PC-9 (cell line): ENCODE measurements at regions not wholly inside any gene's neighbourhood (a gene's known extent, or its start where the extent isn't known, plus 50 kb on each side); places are given as distances from the start of the nearest gene placed in this dataset.

Experiments used
- BruUV-seq: library from RNA; stranded (reverse); fragments of 400-500 nt; replicated peaks from 2 replicates; lab custom pipeline; 2021; lab: Mats Ljungman, UMichigan
- CTCF ChIA-PET: fragments of 300-600 bp; sonication (Branson Sonifier 250); formaldehyde crosslinking; loops from one replicate; lab custom pipeline; 2022; ENCODE audit warnings: antibody characterized with exemption; lab: Charles Lee
- POLR2A ChIA-PET: fragments of 300-600 bp; sonication (Branson Sonifier 250); formaldehyde crosslinking; loops from one replicate; lab custom pipeline; 2022; ENCODE audit warnings: antibody characterized with exemption; ENCODE audit not compliant: unreplicated experiment; lab: Charles Lee
- DNase-seq, 2 experiments: peaks; one replicate each; pipeline versions ENCODE4 v3.0.0 to v3.0.0-alpha.2; 2015 to 2022; ENCODE audit warnings: mixed read lengths in 1 of 2
- H2AFZ ChIP-seq: fragments of 200-600 bp; sonication (generic); 2 replicates; pipeline ENCODE4 v1.8.1; 2017; ENCODE audit warnings: antibody characterized with exemption
- H3F3A ChIP-seq: fragments of 200-600 bp; sonication (generic); 2 replicates; pipeline ENCODE4 v1.8.1; 2017; ENCODE audit warnings: antibody characterized with exemption, mild to moderate bottlenecking, low read depth; ENCODE audit not compliant: insufficient read depth
- H3K27ac ChIP-seq: fragments of 200-600 bp; sonication (generic); 2 replicates; pipeline ENCODE4 v1.6.1; 2016; ENCODE audit warnings: mixed run types
- H3K27me3 ChIP-seq: fragments of 200-600 bp; sonication (generic); 2 replicates; pipeline ENCODE4 v1.6.1; 2016; ENCODE audit warnings: low read depth, mixed run types; ENCODE audit not compliant: insufficient read depth
- H3K36me3 ChIP-seq: fragments of 200-600 bp; sonication (generic); 2 replicates; pipeline ENCODE4 v1.6.1; 2016; ENCODE audit warnings: low read depth, mixed run types
- H3K4me1 ChIP-seq: fragments of 200-600 bp; sonication (generic); replicated peaks from 2 replicates; pipeline ENCODE4 v1.6.1; 2016; ENCODE audit warnings: mixed run types; ENCODE audit not compliant: insufficient read depth
- H3K4me2 ChIP-seq: fragments of 200-600 bp; sonication (generic); 2 replicates; pipeline ENCODE4 v1.6.1; 2017; ENCODE audit warnings: mixed run types
- H3K4me3 ChIP-seq: fragments of 200-600 bp; sonication (generic); 2 replicates; pipeline ENCODE4 v1.6.1; 2016; ENCODE audit warnings: mixed run types
- H3K79me2 ChIP-seq: fragments of 200-600 bp; sonication (generic); 2 replicates; pipeline ENCODE4 v1.6.1; 2017; ENCODE audit warnings: low read depth, mixed run types
- H3K9me2 ChIP-seq: fragments of 200-600 bp; sonication (generic); 2 replicates; pipeline ENCODE4 v1.8.1; 2017; ENCODE audit warnings: mild to moderate bottlenecking; ENCODE audit not compliant: insufficient read depth
- H3K9me3 ChIP-seq: fragments of 200-600 bp; sonication (generic); 2 replicates; pipeline ENCODE4 v1.8.1; 2016; ENCODE audit warnings: low read depth; ENCODE audit not compliant: insufficient read depth
- H4K20me1 ChIP-seq: fragments of 200-600 bp; sonication (generic); 2 replicates; pipeline ENCODE4 v1.8.1; 2017; ENCODE audit not compliant: insufficient read depth
- EZH2 ChIP-seq: fragments of 200-600 bp; sonication (generic); IDR thresholded peaks from 2 replicates; pipeline ENCODE4 v1.8.0; 2017; ENCODE audit warnings: antibody characterized with exemption, low read depth
- intact Hi-C: fragments of 100-400 bp; cut with micrococcal nuclease; formaldehyde crosslinking; loops from one replicate; pipeline ENCODE4 v1.10.0; 2022; ENCODE audit not compliant: unreplicated experiment
- TF ChIP-seq, protein P1 (sequence below): fragments of 200-600 bp; sonication (generic); conservative IDR thresholded peaks from 2 replicates; pipeline ENCODE4 v1.6.1; 2017; ENCODE audit warnings: mixed run types, antibody characterized with exemption, mild to moderate bottlenecking, moderate library complexity

DNA sequence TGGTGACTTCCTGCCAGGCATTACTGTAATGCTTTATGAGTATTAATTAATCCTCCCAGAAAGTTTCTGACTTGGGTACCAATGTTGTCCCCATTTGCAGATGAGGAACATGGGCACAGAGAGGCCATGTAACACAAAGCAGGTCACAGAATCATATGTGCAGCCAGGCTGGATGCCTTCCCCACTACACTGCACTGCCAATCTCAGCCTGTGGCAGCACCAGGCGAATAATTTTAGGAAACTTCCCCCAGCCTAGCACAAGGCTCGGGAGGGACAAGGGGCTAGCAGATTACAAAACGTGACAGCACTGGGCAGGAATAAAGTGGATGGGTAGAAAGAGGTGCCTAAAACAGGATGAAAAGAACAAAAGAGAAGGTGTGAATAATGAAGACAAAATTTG lies 331.7 kb upstream of the PROX1 start:
- Histone ChIP-seq H2AFZ (no peak overlapping the region), H3K36me3 (no peaks in the 10 kb centered on the region), H3F3A (no peaks in the 10 kb centered on the region), H3K27ac (no peak overlapping the region), H3K4me2 (no peak overlapping the region), H3K9me3 (no peaks in the 10 kb centered on the region), H3K27me3 (no peaks in the 10 kb centered on the region), H4K20me1 (no peaks in the 10 kb centered on the region), H3K4me3 (no peak overlapping the region), H3K4me1 (peaks cover 13% of the 10 kb centered on the region), H3K9me2 (no peaks in the 10 kb centered on the region), H3K79me2 (no peaks in the 10 kb centered on the region)
- DNase-seq, result no peak
- POLR2A ChIA-PET, result no interaction called here
- CTCF ChIA-PET, result no interaction called here
- intact Hi-C loops, result no loop called here
- no TSS peak for BruUV-seq
- TF ChIP-seq, protein P1, sequence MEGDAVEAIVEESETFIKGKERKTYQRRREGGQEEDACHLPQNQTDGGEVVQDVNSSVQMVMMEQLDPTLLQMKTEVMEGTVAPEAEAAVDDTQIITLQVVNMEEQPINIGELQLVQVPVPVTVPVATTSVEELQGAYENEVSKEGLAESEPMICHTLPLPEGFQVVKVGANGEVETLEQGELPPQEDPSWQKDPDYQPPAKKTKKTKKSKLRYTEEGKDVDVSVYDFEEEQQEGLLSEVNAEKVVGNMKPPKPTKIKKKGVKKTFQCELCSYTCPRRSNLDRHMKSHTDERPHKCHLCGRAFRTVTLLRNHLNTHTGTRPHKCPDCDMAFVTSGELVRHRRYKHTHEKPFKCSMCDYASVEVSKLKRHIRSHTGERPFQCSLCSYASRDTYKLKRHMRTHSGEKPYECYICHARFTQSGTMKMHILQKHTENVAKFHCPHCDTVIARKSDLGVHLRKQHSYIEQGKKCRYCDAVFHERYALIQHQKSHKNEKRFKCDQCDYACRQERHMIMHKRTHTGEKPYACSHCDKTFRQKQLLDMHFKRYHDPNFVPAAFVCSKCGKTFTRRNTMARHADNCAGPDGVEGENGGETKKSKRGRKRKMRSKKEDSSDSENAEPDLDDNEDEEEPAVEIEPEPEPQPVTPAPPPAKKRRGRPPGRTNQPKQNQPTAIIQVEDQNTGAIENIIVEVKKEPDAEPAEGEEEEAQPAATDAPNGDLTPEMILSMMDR, result no peak
- no peak for TF ChIP-seq EZH2

DNA sequence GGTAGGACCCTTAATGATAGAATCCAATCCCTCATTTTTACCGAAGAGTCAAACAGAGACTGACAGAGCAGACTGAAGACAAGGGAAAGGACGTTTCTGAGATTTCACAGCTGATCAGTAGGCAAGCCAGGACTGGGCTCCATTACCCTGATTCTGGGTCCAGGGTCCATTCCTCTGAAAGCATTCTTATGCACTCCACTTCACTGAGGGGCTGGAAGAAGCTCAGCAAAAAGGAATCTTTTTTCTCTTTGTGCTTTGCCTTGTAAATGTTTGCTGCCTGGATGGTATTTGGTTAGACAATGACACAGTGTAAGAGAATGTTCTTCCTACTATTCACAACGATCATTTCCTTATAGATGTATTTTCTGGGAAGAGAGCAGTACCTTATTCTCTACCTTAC lies 331.3 kb upstream of the PROX1 start:
- no peaks in the 10 kb centered on the region for H3K27me3 ChIP-seq
- no peaks in the 10 kb centered on the region for H3K9me3 ChIP-seq
- no peak overlapping the region for H3K27ac ChIP-seq
- POLR2A ChIA-PET, result no interaction called here
- H3K9me2 ChIP-seq, result no peaks in the 10 kb centered on the region
- DNase-seq, result no peak
- H3K79me2 ChIP-seq, result no peaks in the 10 kb centered on the region
- H3K4me2 ChIP-seq, result no peak overlapping the region
- CTCF ChIA-PET, result no interaction called here
- TF ChIP-seq, protein P1, result no peak
- no peak for TF ChIP-seq EZH2
- H3K4me3 ChIP-seq, result no peak overlapping the region
- peaks cover 16% of the 10 kb centered on the region for H3K4me1 ChIP-seq
- H2AFZ ChIP-seq, result no peak overlapping the region
- no TSS peak for BruUV-seq
- no peaks in the 10 kb centered on the region for H4K20me1 ChIP-seq
- H3F3A ChIP-seq, result no peaks in the 10 kb centered on the region
- intact Hi-C loops, result no loop called here
- H3K36me3 ChIP-seq, result no peaks in the 10 kb centered on the region

DNA sequence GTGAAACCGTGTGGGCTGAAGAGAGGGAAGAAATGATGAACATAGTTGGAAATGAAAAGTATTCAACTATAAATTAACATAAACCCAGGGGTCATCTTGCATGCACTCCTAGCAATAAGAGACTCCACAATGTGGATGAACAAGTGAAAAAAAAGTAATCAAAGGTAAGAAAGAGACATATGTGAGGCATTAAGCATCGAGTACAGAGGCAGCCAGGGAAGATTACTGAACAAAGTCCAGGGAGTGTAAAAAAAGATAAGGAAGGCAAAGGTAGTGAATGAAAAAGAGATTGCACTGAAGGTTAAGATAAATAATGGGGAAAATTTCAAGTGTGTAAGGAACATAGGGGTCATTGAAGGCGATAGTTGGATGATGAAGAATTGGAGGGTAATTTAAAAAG lies 330.8 kb upstream of the PROX1 start:
- H3K79me2 ChIP-seq, result no peaks in the 10 kb centered on the region
- intact Hi-C loops, result no loop called here
- no peaks in the 10 kb centered on the region for H3F3A ChIP-seq
- H3K4me3 ChIP-seq, result no peak overlapping the region
- ChIA-PET POLR2A (no interaction called here), CTCF (no interaction called here)
- H4K20me1 ChIP-seq, result no peaks in the 10 kb centered on the region
- H3K36me3 ChIP-seq, result no peaks in the 10 kb centered on the region
- H3K4me1 ChIP-seq, result peaks cover 16% of the 10 kb centered on the region
- H3K4me2 ChIP-seq, result no peak overlapping the region
- no peaks in the 10 kb centered on the region for H3K9me2 ChIP-seq
- TF ChIP-seq, protein P1, result no peak
- no peak for TF ChIP-seq EZH2
- BruUV-seq, result no TSS peak
- no peak overlapping the region for H2AFZ ChIP-seq
- no peak overlapping the region for H3K27ac ChIP-seq
- no peaks in the 10 kb centered on the region for H3K27me3 ChIP-seq
- no peaks in the 10 kb centered on the region for H3K9me3 ChIP-seq
- no peak for DNase-seq
